Omental fat pad (tissue), 3 donors: ENCODE measurements at regions not wholly inside any gene's neighbourhood (a gene's known extent, or its start where the extent isn't known, plus 50 kb on each side); places are given as distances from the start of the nearest gene placed in this dataset.

Experiments
- ATAC-seq: fragments of 150-250 bp; one replicate; pipeline ENCODE4 v1.9.1; 2016; ENCODE audit warnings: mild to moderate bottlenecking, moderate library complexity; ENCODE audit not compliant: low FRiP score
- DNase-seq: peaks from one replicate; pipeline ENCODE4 v3.0.0-alpha.2; 2019; ENCODE audit warnings: low spot score
- TF ChIP-seq, protein P1 (sequence below), 3 donors: fragments of 450-650 bp; IDR thresholded peaks; one replicate each; pipeline ENCODE4 v1.5.1; 2016 to 2017; ENCODE audit warnings: antibody characterized with exemption in 3 of 3, mild to moderate bottlenecking in 3 of 3, moderate library complexity in 2 of 3

DNA sequence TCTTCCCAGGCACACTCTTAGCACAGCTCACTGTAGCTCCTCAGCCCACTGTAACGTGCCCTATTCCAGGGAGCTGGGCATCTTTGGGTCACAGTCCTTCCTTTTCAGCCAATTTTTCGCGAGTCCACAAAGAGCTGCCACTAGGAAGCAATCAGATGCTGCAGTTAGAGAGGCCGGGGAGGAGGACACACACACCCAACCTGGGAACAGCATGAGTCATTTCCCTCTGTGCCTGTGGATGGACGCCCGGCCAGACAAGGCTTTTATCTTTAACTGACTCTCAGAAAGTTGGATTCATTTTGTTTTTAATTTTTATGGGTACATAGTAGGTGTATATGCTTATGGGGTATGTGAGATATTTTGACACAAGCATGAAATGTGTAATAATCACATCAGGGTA, 918.6 kb downstream of the UQCRFS1 start:
- ATAC-seq = no peak
- TF ChIP-seq, protein P1, sequence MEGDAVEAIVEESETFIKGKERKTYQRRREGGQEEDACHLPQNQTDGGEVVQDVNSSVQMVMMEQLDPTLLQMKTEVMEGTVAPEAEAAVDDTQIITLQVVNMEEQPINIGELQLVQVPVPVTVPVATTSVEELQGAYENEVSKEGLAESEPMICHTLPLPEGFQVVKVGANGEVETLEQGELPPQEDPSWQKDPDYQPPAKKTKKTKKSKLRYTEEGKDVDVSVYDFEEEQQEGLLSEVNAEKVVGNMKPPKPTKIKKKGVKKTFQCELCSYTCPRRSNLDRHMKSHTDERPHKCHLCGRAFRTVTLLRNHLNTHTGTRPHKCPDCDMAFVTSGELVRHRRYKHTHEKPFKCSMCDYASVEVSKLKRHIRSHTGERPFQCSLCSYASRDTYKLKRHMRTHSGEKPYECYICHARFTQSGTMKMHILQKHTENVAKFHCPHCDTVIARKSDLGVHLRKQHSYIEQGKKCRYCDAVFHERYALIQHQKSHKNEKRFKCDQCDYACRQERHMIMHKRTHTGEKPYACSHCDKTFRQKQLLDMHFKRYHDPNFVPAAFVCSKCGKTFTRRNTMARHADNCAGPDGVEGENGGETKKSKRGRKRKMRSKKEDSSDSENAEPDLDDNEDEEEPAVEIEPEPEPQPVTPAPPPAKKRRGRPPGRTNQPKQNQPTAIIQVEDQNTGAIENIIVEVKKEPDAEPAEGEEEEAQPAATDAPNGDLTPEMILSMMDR (IDR thresholded peaks at IDR 0.05) = no peak
- DNase-seq = no peak

DNA sequence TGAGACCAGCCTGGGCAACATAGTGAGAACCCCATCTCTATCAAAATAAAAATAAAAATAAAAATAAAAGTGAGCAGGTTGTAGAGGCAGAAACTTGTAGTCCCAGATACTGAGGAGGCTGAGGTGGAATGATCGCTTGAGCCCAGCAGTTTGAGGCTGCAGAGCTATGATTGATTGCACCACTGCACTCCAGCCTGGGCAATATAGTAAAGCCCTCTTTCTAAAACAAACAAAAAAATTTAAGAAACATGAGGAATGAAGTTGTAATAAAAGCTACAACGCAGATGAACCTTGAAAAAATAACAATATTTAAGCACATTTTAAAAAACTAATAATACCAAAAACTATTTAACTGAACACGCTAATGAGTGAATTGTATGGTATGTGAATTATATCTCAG, 919.3 kb downstream of the UQCRFS1 start:
- TF ChIP-seq, protein P1 (IDR thresholded peaks at IDR 0.05) = no peak
- DNase-seq (no peak), ATAC-seq (no peak)

DNA sequence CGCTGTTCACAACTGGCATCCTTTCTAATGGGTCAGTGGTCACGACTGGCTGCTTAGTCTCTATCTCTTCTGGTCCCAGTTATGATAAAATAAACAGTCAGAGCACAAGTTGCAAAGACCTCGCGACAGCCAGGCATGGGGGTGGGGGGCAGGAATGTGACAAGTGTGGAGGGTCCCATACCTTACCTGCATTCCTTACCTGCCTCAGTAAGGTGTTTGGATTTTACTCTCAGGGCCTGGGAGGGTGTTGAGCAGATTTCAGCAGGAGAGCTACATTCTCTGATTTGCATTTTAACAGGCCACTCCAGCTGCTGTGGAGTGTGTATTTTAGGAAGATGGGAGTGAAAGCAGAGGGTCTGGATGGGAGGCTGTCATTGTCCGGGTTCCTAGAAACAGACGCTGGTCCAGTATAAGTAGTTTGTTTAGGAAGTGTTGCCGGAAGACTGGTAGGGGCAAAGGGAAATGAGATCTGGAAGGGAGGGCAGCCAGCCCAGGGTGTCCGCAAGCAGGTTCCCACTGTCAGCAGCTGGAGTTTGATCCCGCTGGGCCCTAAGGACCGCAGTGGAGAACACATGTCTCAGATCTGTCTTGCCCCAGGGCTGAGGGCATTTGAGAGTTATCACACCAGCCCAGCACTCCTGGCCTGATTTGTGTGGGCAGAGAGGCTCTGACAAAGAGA, 920.0 kb downstream of the UQCRFS1 start:
- no peak for ATAC-seq
- TF ChIP-seq, protein P1 (IDR thresholded peaks at IDR 0.05) = no peak
- DNase-seq = no peak

DNA sequence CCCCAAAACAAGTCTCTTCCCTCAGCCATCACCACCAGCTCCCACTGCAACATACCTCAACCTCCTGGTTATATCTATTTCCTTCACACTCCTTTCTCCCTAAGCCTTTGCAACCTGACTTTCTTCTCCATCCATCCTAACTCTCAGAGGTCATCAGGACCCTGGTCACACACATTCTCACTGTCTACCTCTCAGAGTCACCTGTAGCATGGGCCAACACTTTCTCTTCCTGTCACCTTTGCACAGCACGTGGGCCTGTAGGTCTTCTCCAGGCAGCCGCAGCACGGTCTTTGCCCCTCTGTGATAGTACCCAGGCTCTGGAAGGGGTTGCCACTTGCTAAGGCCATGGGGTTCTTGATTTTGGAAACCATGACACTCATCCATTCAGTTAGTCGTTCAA, 921.1 kb downstream of the UQCRFS1 start:
- TF ChIP-seq, protein P1 (IDR thresholded peaks at IDR 0.05) = no peak
- ATAC-seq = no peak
- DNase-seq = no peak

DNA sequence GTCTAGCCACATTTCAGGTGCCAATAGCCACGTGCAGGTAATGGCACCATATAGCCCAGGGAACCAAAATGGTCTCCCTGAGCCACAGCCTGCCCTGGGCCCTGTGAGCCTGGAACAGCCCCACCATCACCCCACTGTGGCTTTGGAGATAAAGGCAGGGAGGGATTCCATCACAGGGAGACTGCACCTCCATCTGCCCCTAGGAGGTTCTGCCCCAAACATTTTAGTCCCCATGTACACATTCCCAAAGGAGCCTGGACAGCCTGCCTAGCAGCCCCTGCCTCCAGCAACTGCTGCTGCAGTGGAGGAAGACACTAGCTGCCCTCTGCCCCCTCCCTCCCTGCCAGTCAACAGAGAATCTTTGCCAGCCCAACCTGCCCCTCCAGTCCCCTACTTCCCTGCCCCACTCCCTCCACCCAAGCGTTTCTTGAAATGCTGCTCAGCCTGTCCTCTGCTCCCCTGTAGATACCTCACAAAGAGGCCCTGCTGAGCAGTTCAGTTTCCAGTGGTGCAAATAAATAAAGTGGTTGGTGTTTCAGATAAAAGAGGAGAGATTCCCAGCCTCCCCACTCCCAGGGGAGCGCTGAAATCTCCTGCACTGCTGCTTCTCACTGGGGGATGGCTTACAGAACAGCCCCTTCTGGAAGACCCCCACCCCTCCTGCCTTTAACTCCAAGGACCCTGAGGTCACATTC, 921.8 kb downstream of the UQCRFS1 start:
- no peak for DNase-seq
- no peak for ATAC-seq
- TF ChIP-seq, protein P1 (IDR thresholded peaks at IDR 0.05) = no peak

DNA sequence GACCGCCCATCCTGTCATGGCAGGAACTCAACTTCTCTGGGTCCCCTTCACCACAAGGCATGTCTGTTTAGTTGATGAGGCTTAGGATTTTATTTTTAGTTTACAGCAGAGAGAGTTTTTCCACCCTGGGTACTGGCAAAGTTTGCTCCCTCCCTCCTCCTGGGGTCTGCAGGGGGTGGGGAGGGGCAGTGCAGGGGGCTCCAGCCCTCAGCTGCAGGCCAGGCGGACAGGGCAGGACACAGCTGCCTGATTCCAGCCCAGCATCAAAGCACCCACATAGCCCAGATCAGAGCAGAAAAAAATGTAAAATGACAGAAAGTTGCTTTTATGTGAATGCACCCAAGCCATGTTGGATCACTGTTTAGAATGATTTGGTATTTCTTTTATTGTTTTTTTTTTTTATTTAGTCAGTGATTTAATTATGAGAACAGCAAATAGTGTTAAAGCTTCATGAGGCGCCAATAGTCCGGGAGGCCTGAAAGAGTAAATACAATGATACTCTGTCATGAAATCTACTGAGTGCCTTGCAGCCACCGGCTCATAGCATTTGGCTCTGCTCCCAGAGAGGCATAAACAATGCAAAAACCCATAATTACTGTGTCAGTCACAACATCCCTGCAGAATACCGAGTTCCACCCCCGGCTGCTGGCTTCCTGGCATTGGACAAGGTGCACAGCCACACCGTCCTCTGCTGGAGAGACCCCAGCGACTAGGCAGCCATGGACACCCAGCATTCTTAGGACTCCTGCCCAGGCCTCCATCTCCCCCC, 923.5 kb downstream of the UQCRFS1 start:
- ATAC-seq (no peak), DNase-seq (no peak)
- TF ChIP-seq, protein P1 (IDR thresholded peaks at IDR 0.05) = no peak
